Central memory CD4-positive, alpha-beta T cell (primary cell): ENCODE measurements at regions not wholly inside any gene's neighbourhood (a gene's known extent, or its start where the extent isn't known, plus 50 kb on each side); places are given as distances from the start of the nearest gene placed in this dataset.
"Not testable (repeated sequence)": the region's sequence is repeated elsewhere in the genome, so short reads cannot be mapped to it uniquely, and the experiment has no call there.

Source experiments
- DNase-seq: peaks from one replicate; pipeline ENCODE4 v3.0.0; 2022

DNA sequence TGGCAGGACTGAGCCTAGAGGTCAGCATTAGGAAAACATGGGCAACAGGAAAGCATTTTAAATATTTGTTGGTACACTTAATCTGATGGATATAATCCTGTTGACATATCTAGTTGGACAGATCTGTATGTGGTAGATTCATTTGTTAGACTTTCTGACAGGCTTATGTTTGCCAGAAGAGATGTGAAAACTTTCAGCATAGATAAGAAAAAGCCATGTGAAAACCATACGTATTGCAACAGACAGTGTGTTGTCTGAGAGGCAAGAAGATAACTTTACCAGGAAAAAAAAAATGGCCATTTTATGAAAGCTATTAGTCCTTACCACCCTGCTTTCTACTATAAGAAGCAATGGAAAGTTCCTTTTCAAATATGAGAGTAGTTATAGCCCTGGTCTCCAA is 1902.2 kb upstream of the C9orf72 start:
- no peak for DNase-seq

DNA sequence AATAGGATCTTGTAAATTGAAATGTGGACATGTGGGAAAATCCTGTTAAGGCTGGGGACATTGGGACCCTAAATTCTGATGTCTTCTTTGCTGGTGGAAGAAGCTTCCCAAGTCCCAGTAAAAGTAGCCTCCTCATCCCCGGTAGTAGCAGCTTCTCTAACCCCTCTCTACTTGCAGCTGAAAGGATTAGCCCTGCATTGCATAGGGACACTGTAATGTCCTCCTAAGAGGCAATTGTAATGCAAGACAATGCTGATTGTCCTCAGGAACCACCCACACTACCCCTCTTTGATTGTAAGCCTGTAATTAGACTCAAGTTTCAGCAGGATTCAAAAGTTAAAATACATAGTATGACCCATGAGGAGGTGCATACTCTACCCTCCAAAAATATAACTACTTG is 1938.4 kb upstream of the C9orf72 start:
- no peak for DNase-seq

DNA sequence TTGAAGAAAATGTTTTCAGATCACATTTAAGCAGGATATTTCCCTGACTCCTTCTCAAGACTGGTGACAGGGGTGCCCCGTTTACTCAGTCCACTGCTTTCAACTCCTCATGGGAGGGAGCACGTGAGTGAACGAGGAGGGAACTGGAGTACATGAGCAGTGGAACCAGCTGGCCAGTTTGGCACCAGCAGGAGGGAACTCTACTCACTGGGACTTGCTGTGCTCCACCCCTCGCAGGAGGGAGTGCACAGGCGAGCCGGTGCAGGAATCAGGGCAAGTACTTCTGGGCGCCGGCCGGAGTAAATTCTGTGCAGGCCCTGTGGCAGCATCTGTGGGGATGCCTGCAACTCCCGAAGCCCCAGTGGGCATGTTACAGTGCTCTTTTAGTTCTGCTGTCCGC is 1941.1 kb upstream of the C9orf72 start:
- DNase-seq = no peak

DNA sequence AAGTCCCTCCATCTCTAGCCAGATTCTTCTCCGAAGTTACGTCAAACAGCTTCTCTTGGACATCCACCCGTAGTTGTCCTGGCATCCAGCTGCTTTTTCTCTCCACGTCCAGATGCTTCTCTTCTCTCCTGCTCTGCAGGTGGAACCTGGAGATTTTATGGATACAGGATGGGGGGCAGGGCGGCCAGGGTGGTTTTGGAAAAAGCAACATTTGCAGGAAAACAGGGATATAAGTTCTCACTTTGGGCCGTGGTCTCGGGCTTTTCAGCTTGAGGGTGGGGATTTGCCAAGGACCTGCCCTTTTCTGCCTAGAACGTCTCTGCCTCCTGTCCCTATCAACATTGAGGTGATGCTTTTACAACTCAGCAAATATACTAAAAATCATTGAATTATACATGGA is 1941.6 kb upstream of the C9orf72 start:
- no peak for DNase-seq

DNA sequence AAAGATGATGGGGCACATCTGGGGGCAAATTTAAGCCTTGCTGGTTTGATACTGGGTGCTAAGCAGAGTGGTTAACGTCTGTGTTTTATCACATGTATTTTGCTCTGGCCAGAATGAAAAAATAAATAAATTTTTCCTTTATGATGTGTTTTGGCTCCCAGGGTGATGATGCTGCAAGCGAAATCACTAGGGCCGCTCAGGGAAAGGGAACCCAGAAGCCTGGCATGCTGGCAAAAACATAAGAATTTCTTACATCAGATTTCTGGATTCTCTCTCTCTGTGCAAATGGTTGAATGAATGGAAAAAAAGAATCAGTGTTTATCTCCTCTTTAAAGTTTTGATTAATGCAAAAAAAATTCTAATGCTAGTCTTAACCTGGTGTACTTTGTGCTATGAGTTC is 1975.2 kb upstream of the C9orf72 start:
- no peak for DNase-seq

DNA sequence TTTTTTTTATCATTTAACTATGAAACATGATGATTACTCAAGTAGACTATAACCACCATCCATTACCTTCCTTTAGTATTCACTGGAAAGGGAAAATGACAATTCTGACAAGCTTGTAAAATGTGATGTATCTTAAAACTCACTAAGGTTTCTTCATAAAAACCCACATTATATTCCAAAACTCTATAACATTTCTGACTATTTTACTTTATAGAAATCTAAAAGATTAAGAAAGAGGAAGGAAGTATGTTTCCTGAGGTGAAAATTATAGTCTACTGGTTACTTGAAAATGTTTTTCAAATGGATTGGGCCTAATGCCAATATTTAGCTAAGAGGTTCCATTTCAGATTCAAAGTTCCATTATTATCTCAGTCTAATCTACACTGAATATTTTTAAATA is 1982.2 kb upstream of the C9orf72 start:
- no peak for DNase-seq

DNA sequence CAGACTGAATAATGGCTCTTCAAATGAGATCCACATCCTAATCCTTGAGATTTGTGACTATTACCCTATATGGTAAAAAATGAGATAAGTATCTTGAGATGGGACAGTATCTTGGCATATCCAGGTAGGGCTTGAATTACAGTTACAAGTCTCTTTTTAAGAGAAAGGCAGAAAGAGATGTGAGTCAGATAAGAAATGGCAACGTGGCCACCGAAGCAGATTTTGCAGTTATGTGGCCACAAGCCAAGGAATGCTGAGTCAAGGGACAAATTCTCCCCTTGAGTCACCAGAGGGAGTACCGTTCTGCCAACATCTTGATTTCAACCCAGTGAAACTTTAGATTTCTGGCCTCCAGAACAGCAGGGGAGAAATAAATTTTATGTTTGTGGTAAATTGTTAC is 1983.0 kb upstream of the C9orf72 start:
- DNase-seq = no peak

DNA sequence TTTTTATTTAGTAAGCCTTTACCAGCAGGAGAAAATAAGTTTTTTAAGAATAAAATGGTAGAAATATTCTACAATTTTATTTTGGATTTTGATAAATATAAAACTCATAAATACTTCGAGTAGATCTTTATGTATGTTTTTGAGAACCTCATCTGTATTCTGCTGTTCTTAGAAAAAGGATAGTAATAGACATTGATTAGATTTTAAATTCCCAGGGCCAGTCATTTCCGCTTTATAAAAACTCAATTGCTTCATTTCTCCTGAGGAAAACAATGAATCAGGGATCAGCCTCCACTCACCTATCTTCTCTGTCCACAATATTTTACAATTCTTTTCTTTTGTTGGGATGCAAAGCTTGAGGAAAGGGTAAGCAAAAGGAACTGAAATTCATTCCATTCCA is 1983.5 kb upstream of the C9orf72 start:
- DNase-seq = no peak

DNA sequence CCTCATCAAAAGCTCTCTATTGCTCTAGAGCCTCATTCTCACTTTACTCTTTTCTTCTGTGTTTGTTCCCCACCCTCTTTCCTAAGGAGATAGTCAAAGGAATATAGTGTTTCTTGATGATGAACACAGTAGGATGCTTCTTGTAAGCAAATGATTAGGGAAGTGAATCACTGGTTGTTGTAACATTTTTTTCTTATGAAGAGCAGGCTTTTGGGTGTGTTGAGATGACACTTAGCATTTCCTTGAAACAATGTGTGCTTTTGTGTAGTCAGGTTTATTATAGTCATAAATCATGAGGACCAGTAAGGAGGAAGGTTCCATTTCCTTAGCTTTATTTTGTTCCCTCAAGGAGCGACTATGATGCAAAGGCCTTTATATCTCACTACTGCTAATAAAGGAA is 1991.3 kb upstream of the C9orf72 start:
- no peak for DNase-seq

DNA sequence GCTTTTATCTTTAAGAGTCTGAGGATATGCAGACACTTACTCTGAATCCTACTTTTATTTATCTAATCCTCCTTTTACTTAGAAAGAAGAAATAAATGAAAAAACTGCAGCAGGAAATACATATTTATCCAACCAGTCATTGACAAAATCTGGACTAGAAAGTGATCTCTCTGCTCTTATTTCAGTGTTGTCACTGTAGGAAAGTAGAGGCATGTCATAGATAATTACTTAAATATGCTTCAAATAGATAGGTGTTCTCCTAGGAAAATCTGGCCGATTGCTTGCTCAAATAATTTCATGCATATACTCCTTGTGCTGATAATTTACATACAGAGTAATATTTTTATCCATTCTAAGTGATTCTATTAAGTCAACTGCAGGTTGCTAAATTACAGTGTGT is 2001.9 kb upstream of the C9orf72 start:
- no peak for DNase-seq

DNA sequence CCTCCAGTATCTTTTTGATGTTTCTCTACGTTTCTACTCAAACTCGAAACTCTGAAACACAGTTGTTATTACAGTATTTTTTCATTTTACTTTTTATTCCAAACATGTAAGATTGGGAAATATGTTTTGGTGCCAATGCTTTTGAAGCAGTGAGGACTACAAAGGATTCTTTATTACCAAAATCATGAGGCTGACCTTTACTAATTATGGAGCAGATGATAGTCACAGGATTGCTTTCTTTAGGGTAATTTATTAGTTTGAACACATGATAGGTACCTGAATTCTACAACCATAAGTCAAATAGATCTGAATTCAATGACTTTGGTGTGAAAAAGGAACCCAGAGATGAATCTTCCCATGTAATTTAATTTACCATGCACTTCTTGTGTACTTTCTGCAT is 2015.1 kb upstream of the C9orf72 start:
- no peak for DNase-seq

DNA sequence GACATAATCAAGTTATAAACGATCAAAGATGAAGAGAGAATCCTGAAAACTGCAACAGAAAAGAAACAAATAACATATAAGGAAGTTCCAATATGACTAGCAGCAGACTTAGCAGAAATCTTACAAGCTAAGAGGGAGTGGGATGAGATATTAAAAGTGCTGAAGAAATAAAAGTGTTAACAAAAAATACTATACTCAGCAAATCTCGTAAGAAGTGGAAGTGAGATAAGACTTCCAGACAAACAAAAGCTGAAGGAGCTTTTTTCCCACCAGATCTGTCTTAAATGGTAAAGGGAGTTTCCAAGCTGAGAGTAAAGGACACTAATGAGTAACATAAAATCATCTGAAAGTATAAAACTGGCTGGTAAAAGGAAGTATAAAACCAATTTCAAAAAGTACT is 2036.0 kb upstream of the C9orf72 start:
- no peak for DNase-seq

DNA sequence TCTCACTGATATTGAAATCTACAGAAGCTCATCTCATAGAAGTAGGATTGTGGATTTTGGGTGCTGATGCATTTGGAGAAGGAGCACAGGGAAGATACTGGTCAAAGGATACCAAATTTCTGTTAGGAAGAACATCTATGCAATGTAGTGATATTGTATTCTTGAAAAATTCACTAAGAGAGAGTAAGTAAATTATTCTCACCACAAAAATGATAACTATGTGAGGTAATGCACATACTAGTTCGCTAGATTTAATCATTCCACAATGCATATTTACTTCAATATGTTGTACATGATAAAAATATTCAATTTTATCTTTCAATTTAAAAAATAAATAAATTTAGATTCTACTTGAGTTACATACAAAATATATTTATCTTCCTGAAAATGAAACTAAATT is 2040.5 kb upstream of the C9orf72 start:
- DNase-seq = no peak

DNA sequence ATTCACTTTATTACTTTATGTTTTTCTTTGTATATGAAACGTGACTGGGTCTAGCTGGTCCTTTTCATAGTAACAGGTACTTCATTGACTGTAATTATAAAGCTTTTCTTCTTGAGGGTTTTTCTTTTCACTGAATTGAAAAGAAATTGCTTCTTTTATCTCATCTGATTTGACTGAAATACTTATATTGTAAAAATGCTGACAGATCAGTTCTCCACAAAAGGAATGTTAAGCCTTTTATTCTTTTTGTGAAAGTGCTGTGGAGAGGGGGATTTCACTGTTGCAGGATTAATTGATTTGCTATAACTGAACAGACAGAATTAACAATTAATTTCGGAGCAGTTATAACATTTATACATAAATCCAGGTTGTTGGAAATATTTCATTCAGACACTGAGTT is 2043.6 kb upstream of the C9orf72 start:
- DNase-seq = no peak

DNA sequence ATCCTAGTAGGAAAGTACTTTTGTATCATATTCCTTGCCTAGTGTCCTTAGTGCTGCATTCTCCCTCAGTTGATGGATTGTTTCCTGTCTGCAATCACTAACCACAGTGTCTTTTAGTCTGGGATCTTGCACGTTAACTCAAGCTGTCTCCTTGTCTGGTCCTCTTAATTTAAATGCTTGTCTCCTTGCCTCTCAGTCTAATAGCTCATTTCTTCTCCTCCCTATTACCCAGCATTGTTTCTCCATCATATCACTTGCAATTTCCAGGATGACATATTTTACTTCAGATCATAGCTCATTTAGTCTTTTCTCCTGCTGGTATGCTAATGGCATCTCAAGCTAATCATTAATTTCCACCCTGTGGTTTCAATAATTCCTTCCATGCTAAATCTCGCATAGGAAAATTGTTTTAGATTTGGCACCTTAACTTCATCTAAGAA is 2052.0 kb upstream of the C9orf72 start:
- DNase-seq = no peak

DNA sequence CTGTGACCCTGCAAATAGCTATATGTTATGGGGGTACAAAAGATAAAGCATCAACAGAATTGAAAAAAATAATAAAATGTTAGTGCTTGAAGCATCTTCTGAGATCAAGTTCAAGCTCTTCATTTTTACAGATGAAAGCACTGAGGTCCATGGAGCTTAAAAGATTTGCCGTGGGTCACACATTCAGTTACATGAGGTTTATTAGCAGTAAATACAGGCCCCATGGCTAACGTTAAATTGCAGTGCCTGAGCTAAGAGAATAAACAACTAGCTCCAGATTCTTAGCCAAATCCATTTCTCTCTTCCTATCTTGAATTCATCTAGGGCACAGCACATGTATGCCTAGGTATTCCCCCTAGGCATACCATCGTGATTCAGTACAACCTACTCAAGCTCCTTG is 2052.7 kb upstream of the C9orf72 start:
- DNase-seq = no peak

DNA sequence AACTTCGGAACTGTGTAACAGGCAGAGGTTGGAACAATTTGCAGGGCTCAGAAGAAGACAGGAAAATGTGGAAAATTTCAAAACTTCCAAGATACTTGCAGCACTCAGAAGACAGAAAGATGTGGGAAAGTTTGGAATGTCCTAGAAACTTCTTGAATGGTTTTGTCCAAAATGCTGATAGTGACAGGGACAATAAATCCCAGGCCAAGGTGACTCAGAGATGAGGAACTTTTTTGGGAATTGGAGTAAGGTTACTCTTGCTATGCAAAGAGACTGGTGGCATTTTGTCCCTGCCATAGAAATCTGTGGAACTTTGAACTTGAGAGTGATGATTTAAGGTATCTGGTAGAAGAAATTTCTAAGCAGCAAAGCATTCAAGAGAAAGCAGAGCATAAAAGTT is 2055.6 kb upstream of the C9orf72 start:
- DNase-seq = not testable (repeated sequence)

DNA sequence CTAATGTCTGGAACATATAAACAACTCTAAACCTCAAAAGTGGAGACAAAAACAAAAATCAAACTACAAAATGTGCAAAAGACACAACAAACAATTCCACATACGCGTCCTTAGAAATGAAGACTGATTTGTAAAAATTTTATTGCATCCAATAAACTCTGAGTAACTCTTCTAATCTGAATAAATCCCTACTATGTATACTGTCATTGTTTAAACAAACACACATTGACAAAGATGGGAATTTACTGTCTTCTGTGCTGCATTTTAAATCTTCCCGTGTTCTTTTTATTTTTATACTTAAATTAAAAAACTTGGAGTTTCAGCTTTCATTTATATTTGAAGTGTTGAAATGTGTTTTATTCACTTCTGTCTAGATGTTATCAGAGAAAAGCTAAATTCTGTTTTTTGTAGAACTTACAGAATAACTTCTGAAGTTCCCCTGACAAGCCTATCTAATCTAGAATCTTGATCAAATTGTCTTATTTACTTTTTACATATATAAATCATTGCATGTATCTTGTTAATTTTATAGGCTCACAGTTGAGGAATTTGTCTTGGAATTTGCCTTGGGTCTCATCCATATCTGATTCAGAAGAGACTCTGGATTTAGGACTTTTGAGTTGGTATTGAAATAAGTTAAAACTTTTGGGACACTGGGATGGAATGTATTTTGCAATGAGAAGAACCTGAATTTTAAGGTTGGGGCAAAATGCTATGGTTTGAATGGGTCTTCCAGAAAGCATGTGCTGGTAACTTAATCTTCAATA is 2064.4 kb upstream of the C9orf72 start:
- DNase-seq = no peak

DNA sequence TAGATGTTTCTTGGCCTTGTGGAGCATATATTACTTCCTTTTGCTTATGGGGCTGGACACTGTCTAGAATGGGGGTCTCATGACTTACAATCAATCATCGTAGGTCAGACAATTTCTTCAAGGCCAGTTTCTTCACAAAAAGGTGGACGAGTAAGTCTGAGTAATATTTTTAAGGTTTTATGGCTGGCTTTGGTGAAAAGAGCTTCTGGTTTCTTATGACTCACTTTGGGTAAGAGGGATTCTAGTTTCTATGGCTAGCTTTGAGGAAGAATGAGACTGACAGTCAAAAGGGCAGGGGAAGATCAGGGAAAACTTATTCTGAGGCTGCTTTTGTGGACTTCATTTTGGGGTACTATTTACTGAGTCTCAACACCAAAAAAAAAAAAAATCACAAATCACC is 2067.2 kb upstream of the C9orf72 start:
- no peak for DNase-seq

DNA sequence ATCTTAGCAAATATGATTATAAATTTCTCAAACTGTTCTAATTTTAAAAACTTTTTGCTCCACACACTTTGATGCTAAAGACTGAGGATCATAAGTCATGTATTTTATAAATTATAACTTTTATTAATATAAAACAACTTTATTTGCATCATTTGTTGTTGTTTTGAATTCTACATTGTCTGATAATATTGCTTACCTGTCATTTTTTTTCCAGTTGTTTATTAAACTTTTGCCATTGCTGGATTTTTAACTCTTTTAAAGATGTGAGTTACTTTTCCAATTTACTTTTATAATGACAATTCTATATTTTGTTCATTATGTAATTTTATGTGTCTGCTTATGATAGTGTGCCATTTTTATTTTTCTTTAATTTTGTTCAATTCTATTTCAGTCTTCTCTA is 2071.2 kb upstream of the C9orf72 start:
- DNase-seq = no peak

DNA sequence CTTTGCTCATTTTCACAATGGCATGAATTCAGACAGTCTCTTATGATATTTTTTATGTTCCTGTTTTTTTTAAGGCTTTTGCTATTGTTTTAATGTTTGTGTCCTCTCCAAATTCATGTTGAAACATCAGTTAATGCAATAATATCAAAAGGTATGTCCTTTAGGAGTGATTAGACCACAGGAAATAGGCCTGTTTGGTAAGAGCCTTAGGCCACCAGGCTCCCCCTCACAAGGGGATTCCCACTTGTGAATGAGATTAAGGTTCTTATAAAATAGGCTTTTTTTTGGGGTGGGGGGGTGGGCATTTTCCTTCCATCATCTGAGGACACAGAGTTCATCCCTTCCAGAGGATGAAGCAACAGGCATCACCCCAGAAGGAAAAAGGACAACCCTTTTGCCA is 2074.2 kb upstream of the C9orf72 start:
- no peak for DNase-seq

DNA sequence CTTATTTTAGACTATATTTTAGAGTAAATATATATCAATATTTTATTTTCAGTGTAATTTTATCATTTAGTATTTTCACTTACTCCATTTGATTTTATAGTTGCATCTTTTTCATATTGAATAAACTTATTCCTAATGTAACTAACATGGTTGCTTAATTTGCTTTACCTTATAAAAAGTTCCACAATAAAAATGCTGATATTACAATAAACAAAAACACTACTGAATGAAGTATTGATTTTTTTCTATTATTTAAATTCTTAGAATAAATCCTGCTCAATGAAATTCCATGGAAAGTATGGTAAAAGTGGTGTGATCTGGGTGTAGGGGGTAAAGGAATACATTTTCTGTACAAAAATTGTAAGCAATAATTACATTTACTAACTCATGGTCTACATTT is 2074.9 kb upstream of the C9orf72 start:
- DNase-seq = no peak

DNA sequence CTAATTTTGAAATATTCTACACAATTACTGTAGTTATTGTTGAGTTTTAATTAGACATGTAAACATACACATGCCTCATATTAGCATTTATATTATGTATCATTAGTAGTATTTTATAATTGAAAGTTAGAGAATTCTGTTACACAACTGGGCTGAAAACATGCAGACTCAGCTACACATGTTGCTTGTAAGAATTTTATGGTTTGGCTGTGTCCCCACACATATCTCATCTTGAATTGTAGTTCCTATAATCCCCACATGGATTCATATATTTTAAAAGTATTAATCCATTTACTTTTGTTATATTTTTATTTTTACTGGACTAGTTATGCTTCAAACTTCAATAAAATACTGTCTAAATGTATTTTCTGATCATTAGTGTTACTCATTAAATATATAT is 2075.3 kb upstream of the C9orf72 start:
- DNase-seq = no peak

DNA sequence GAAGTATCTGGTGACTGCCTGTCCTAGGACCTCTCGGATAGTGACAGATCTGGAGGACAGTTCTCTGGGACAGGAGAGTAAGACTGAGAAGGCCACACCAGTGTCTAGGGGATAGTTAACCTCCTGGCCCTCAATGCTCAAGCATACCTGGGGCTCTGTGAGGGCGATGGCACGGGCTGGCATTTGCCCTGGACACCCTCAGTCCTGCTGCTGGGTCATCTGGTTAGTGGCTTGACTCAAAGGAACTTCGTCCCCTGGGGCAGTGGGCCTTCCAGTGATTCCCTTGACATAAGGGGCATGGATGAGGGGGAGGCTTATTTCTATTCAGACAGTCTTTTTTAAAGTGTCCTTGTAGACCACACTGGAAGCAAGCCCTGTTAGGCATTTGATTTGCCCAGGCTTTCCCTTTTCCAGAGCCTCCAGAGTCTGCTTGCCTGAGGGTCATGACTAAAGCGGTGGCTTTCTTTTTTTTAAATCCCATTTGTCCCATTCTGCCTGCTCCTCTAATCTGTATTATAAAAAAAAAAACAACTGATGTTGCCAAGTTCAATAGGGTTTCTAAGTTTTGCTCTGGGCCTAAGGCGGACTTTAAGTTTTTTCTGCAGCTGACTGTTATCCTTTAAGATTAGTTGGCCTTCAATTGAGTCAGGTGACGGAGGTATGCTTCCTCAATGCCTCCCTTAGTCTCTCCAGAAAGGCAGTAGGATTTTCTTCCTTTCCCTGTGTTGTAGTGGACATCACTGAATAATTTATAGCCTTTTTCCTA is 2083.5 kb upstream of the C9orf72 start:
- no peak for DNase-seq

DNA sequence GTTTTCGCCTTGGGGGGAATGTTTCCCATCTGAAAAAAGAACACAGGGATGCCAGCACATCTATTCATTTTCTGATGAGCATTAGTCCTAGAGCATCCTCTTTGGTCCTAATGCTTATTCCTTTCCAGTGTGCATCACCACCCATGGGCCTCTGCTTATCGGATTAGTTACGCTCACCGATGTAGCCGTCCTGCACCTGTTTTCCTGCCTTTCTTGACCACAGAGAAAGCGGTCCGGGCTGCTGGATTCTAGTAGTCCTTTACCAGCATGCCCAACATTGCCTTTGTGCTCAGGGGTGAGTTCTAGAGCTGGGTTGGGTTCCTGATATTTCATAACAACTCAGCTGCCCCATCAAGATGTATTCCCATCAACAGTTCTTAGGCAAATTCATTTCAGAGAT is 2084.5 kb upstream of the C9orf72 start:
- DNase-seq = no peak
